ENCODE measurements at regions not wholly inside any gene's neighbourhood (a gene's known extent, or its start where the extent isn't known, plus 50 kb on each side); places are given as distances from the start of the nearest gene placed in this dataset.
A peak's percentile ranks its signal among the peaks of the same experiment; 100 is the strongest.

- H3K4me3 ChIP-seq (replicated peaks in 1 of 2; ENCODE audit: low read depth in 2 of 2, low read length in 2 of 2), result no peak overlapping the region
- TF ChIP-seq CTCF (IDR thresholded peaks at IDR 0.05; ENCODE audit: low read depth, low read length), result no peak
- DNase-seq (ENCODE audit: low read depth in 2 of 2), result no peak
These were observed 50.5 kb upstream of the ZNF438 start for GRCh38 chr10:31081937-31082840.

- DNase-seq (ENCODE audit: low read depth in 2 of 2), result peak; percentile 51 to 76
- peak; percentile 63 for TF ChIP-seq CTCF (IDR thresholded peaks at IDR 0.05; ENCODE audit: low read depth, low read length)
- no peak overlapping the region for H3K4me3 ChIP-seq (replicated peaks in 1 of 2; ENCODE audit: low read depth in 2 of 2, low read length in 2 of 2)
These were observed 52.1 kb upstream of the ZNF438 start for GRCh38 chr10:31083765-31084184.

GRCh38 chr10:31087011-31087410, 55.3 kb upstream of the ZNF438 start:
- DNase-seq (ENCODE audit: low read depth in 2 of 2), result no peak
- TF ChIP-seq CTCF (IDR thresholded peaks at IDR 0.05; ENCODE audit: low read depth, low read length), result no peak
- no peak overlapping the region for H3K4me3 ChIP-seq (replicated peaks in 1 of 2; ENCODE audit: low read depth in 2 of 2, low read length in 2 of 2)

- DNase-seq (ENCODE audit: low read depth in 2 of 2), result no peak
- no peak overlapping the region for H3K4me3 ChIP-seq (replicated peaks in 1 of 2; ENCODE audit: low read depth in 2 of 2, low read length in 2 of 2)
- no peak for TF ChIP-seq CTCF (IDR thresholded peaks at IDR 0.05; ENCODE audit: low read depth, low read length)
These were observed 56.2 kb upstream of the ZNF438 start for GRCh38 chr10:31087851-31088250.

- peak in 1 of 2 donors; percentile 79 for DNase-seq (ENCODE audit: low read depth in 2 of 2)
- TF ChIP-seq CTCF (IDR thresholded peaks at IDR 0.05; ENCODE audit: low read depth, low read length), result no peak
- no peak overlapping the region for H3K4me3 ChIP-seq (replicated peaks in 1 of 2; ENCODE audit: low read depth in 2 of 2, low read length in 2 of 2)
These were observed 59.4 kb upstream of the ZNF438 start for GRCh38 chr10:31090894-31091607.

- TF ChIP-seq CTCF (IDR thresholded peaks at IDR 0.05; ENCODE audit: low read depth, low read length), result no peak
- H3K4me3 ChIP-seq (replicated peaks in 1 of 2; ENCODE audit: low read depth in 2 of 2, low read length in 2 of 2), result no peak overlapping the region
These were observed 64.3 kb upstream of the ZNF438 start for GRCh38 chr10:31095677-31096560.

More at GRCh38 chr10:31095677-31096560, 64.3 kb upstream of the ZNF438 start:
- DNase-seq (ENCODE audit: low read depth in 2 of 2), result no peak
